ENCODE measurements at regions not wholly inside any gene's neighbourhood (a gene's known extent, or its start where the extent isn't known, plus 50 kb on each side); places are given as distances from the start of the nearest gene placed in this dataset.
"Not testable (repeated sequence)": the region's sequence is repeated elsewhere in the genome, so short reads cannot be mapped to it uniquely, and the experiment has no call there.

GRCh38 chr6:99711925-99712324 is 105.3 kb downstream of the PRDM13 start:
- no peaks in the 10 kb centered on the region for H3K4me1 Mint-ChIP-seq (ENCODE audit: low read depth)
- peaks cover 18% of the 10 kb centered on the region for H3K9me3 Mint-ChIP-seq (ENCODE audit: low read depth)
- no peak for DNase-seq (ENCODE audit: low spot score)
- H3K27ac Mint-ChIP-seq (ENCODE audit: unreplicated experiment) = no peak overlapping the region
- TF ChIP-seq, protein P1, sequence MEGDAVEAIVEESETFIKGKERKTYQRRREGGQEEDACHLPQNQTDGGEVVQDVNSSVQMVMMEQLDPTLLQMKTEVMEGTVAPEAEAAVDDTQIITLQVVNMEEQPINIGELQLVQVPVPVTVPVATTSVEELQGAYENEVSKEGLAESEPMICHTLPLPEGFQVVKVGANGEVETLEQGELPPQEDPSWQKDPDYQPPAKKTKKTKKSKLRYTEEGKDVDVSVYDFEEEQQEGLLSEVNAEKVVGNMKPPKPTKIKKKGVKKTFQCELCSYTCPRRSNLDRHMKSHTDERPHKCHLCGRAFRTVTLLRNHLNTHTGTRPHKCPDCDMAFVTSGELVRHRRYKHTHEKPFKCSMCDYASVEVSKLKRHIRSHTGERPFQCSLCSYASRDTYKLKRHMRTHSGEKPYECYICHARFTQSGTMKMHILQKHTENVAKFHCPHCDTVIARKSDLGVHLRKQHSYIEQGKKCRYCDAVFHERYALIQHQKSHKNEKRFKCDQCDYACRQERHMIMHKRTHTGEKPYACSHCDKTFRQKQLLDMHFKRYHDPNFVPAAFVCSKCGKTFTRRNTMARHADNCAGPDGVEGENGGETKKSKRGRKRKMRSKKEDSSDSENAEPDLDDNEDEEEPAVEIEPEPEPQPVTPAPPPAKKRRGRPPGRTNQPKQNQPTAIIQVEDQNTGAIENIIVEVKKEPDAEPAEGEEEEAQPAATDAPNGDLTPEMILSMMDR (IDR thresholded peaks at IDR 0.05) = no peak
- H3K36me3 Mint-ChIP-seq (ENCODE audit: low read depth) = peaks cover 5% of the 10 kb centered on the region
- no peak overlapping the region for H3K4me3 Mint-ChIP-seq (ENCODE audit: unreplicated experiment)
- peaks cover 24% of the 10 kb centered on the region for H3K27me3 Mint-ChIP-seq (ENCODE audit: low read depth)

GRCh38 chr6:99712519-99712918 is 105.9 kb downstream of the PRDM13 start:
- Mint-ChIP-seq H3K36me3 (ENCODE audit: low read depth) (peaks cover 5% of the 10 kb centered on the region), H3K4me3 (ENCODE audit: unreplicated experiment) (no peak overlapping the region), H3K27ac (ENCODE audit: unreplicated experiment) (no peak overlapping the region), H3K4me1 (ENCODE audit: low read depth) (no peaks in the 10 kb centered on the region), H3K9me3 (ENCODE audit: low read depth) (peaks cover 22% of the 10 kb centered on the region), H3K27me3 (ENCODE audit: low read depth) (peaks cover 24% of the 10 kb centered on the region)
- no peak for DNase-seq (ENCODE audit: low spot score)
- TF ChIP-seq, protein P1 (IDR thresholded peaks at IDR 0.05) = no peak

- H3K36me3 Mint-ChIP-seq (ENCODE audit: low read depth); H3K4me1 Mint-ChIP-seq (ENCODE audit: low read depth); DNase-seq (ENCODE audit: low spot score); H3K27ac Mint-ChIP-seq (ENCODE audit: unreplicated experiment); H3K4me3 Mint-ChIP-seq (ENCODE audit: unreplicated experiment); H3K9me3 Mint-ChIP-seq (ENCODE audit: low read depth): not testable (repeated sequence)
- H3K27me3 Mint-ChIP-seq (ENCODE audit: low read depth) = peaks cover 18% of the 10 kb centered on the region
These were observed 115.4 kb downstream of the PRDM13 start for GRCh38 chr6:99722043-99722442.

DNA sequence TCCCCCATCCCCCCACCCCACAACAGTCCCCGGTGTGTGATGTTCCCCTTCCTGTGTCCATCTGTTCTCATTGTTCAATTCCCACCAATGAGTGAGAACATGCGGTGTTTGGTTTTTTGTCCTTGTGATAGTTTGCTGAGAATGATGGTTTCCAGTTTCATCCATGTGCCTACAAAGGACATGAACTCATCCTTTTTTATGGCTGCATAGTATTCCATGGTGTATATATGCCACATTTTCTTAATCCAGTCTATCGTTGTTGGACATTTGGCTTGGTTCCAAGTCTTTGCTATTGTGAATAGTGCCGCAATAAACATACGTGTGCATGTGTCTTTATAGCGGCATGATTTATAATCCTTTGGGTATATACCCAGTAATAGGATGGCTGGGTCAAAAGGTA is 123.6 kb downstream of the PRDM13 start:
- not testable (repeated sequence) for H3K36me3 Mint-ChIP-seq (ENCODE audit: low read depth); DNase-seq (ENCODE audit: low spot score); H3K9me3 Mint-ChIP-seq (ENCODE audit: low read depth); H3K4me3 Mint-ChIP-seq (ENCODE audit: unreplicated experiment); H3K27ac Mint-ChIP-seq (ENCODE audit: unreplicated experiment); H3K4me1 Mint-ChIP-seq (ENCODE audit: low read depth)
- H3K27me3 Mint-ChIP-seq (ENCODE audit: low read depth) = peaks cover 23% of the 10 kb centered on the region

DNA sequence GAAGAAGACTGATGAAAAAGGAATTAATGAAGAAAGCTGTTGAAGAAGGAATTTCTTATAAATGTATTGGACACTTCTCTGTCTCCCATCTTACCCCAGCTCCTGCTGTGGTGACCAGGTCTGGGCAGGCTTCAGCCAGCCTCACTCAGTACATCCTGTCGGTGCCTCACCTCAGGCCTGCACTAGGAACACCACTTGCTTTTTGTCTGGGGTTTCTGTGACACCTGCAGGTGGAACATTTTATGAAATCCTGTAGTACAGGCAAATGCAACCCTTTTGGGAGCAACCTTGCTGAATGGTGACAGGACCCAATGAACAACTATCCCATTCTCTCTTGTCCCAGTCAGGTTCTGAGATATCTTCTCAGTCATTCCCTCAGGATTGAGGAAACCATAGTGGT is 129.7 kb downstream of the PRDM13 start:
- H3K9me3 Mint-ChIP-seq (ENCODE audit: low read depth) = no peaks in the 10 kb centered on the region
- H3K4me3 Mint-ChIP-seq (ENCODE audit: unreplicated experiment) = no peak overlapping the region
- H3K36me3 Mint-ChIP-seq (ENCODE audit: low read depth) = no peaks in the 10 kb centered on the region
- H3K27ac Mint-ChIP-seq (ENCODE audit: unreplicated experiment) = no peak overlapping the region
- H3K4me1 Mint-ChIP-seq (ENCODE audit: low read depth) = no peaks in the 10 kb centered on the region
- TF ChIP-seq, protein P1 (IDR thresholded peaks at IDR 0.05) = no peak
- no peak for DNase-seq (ENCODE audit: low spot score)
- peaks cover 50% of the 10 kb centered on the region for H3K27me3 Mint-ChIP-seq (ENCODE audit: low read depth)

- H3K36me3 Mint-ChIP-seq (ENCODE audit: low read depth) = no peaks in the 10 kb centered on the region
- H3K4me3 Mint-ChIP-seq (ENCODE audit: unreplicated experiment) = no peak overlapping the region
- no peaks in the 10 kb centered on the region for H3K4me1 Mint-ChIP-seq (ENCODE audit: low read depth)
- H3K9me3 Mint-ChIP-seq (ENCODE audit: low read depth) = no peaks in the 10 kb centered on the region
- no peak overlapping the region for H3K27ac Mint-ChIP-seq (ENCODE audit: unreplicated experiment)
- DNase-seq (ENCODE audit: low spot score) = no peak
- peaks cover 59% of the 10 kb centered on the region for H3K27me3 Mint-ChIP-seq (ENCODE audit: low read depth)
- TF ChIP-seq, protein P1 (IDR thresholded peaks at IDR 0.05) = no peak
These were observed 132.9 kb downstream of the PRDM13 start for GRCh38 chr6:99739526-99739925.
